Suppressor macrophage (primary cell): ENCODE measurements at regions not wholly inside any gene's neighbourhood (a gene's known extent, or its start where the extent isn't known, plus 50 kb on each side); places are given as distances from the start of the nearest gene placed in this dataset.
"Not testable (repeated sequence)": the region's sequence is repeated elsewhere in the genome, so short reads cannot be mapped to it uniquely, and the experiment has no call there.

Experiments used
- DNase-seq, 4 experiments: peaks; one replicate each; pipeline ENCODE4 v3.0.0-alpha.2; 2020 to 2022

GRCh38 chr3:13193320-13194284 is 120.4 kb upstream of the IQSEC1 start:
- DNase-seq = no peak

GRCh38 chr3:13192471-13193213 is 119.4 kb upstream of the IQSEC1 start:
- DNase-seq = peak in 3 of 4 experiments; percentile 20 to 39 (median 33)

GRCh38 chr3:13191016-13191415 is 117.8 kb upstream of the IQSEC1 start:
- DNase-seq = no peak

GRCh38 chr3:13190378-13190765 is 117.1 kb upstream of the IQSEC1 start:
- no peak for DNase-seq

GRCh38 chr3:13189639-13190377 is 116.6 kb upstream of the IQSEC1 start:
- peak; percentile 66 to 82 (median 76) for DNase-seq

GRCh38 chr3:13188975-13189374 is 115.7 kb upstream of the IQSEC1 start:
- no peak for DNase-seq

GRCh38 chr3:13188181-13188779 is 115.1 kb upstream of the IQSEC1 start:
- no peak for DNase-seq

- DNase-seq = no peak
Measured at GRCh38 chr3:13187593-13187992, 114.4 kb upstream of the IQSEC1 start.

- DNase-seq = no peak
Measured at GRCh38 chr3:13186435-13186815, 113.2 kb upstream of the IQSEC1 start.

- no peak for DNase-seq
Measured at GRCh38 chr3:13185737-13186434, 112.7 kb upstream of the IQSEC1 start.

GRCh38 chr3:13179582-13180210 is 106.5 kb upstream of the IQSEC1 start:
- not testable (repeated sequence) for DNase-seq

- DNase-seq = no peak
Measured at GRCh38 chr3:13179181-13179580, 106.0 kb upstream of the IQSEC1 start.

- no peak for DNase-seq
Measured at GRCh38 chr3:13178107-13178506, 104.9 kb upstream of the IQSEC1 start.

- DNase-seq = no peak
Measured at GRCh38 chr3:13177641-13178040, 104.4 kb upstream of the IQSEC1 start.

- DNase-seq = no peak
Measured at GRCh38 chr3:13177236-13177635, 104.0 kb upstream of the IQSEC1 start.

GRCh38 chr3:13176445-13176844 is 103.2 kb upstream of the IQSEC1 start:
- DNase-seq = no peak

- no peak for DNase-seq
Measured at GRCh38 chr3:13174803-13175135, 101.5 kb upstream of the IQSEC1 start.

- DNase-seq = no peak
Measured at GRCh38 chr3:13174011-13174802, 101.0 kb upstream of the IQSEC1 start.

GRCh38 chr3:13173186-13173585 is 100.0 kb upstream of the IQSEC1 start:
- no peak for DNase-seq

GRCh38 chr3:13172644-13173013 is 99.4 kb upstream of the IQSEC1 start:
- no peak for DNase-seq
